H9 (cell line): ENCODE measurements at regions not wholly inside any gene's neighbourhood (a gene's known extent, or its start where the extent isn't known, plus 50 kb on each side); places are given as distances from the start of the nearest gene placed in this dataset.

Source experiments
- DNase-seq: peaks from one replicate; pipeline ENCODE4 v3.0.0-alpha.2; 2017
- H2AFZ ChIP-seq: one replicate; pipeline ENCODE4 v1.6.1; 2013; ENCODE audit warnings: mild to moderate bottlenecking, low read length, control low read depth, moderate library complexity
- H2AK5ac ChIP-seq: 2 replicates; pipeline ENCODE4 v1.6.1; 2013; ENCODE audit warnings: low read length, control low read depth, mixed read lengths; ENCODE audit not compliant: insufficient read length
- H2BK120ac ChIP-seq: one replicate; pipeline ENCODE4 v1.6.1; 2013; ENCODE audit warnings: low read depth, mild to moderate bottlenecking, low read length, control low read depth, inconsistent platforms; ENCODE audit not compliant: poor library complexity, severe bottlenecking
- H2BK12ac ChIP-seq: 2 replicates; pipeline ENCODE4 v1.6.1; 2013; ENCODE audit warnings: low read length, control low read depth, mixed read lengths, low read depth; ENCODE audit not compliant: insufficient read length
- H2BK15ac ChIP-seq: 2 replicates; pipeline ENCODE4 v1.6.1; 2013; ENCODE audit warnings: low read depth, low read length, control low read depth
- H2BK20ac ChIP-seq: one replicate; pipeline ENCODE4 v1.6.1; 2013; ENCODE audit warnings: low read depth, mild to moderate bottlenecking, low read length, control low read depth, inconsistent platforms; ENCODE audit not compliant: poor library complexity, severe bottlenecking
- H2BK5ac ChIP-seq: 2 replicates; pipeline ENCODE4 v1.6.1; 2013; ENCODE audit warnings: low read length, control low read depth, mixed read lengths; ENCODE audit not compliant: insufficient read length
- H3K14ac ChIP-seq: 2 replicates; pipeline ENCODE4 v1.6.1; 2013; ENCODE audit warnings: low read length, control low read depth; ENCODE audit not compliant: insufficient read depth
- H3K18ac ChIP-seq: 2 replicates; pipeline ENCODE4 v1.6.1; 2013; ENCODE audit warnings: low read depth, mild to moderate bottlenecking, mixed read lengths, low read length, control low read depth; ENCODE audit not compliant: insufficient read length
- H3K23ac ChIP-seq: 2 replicates; pipeline ENCODE4 v1.6.1; 2013; ENCODE audit warnings: low read length, control low read depth, mixed read lengths, low read depth; ENCODE audit not compliant: insufficient read length
- H3K23me2 ChIP-seq: 2 replicates; pipeline ENCODE4 v1.6.1; 2013; ENCODE audit warnings: low read depth, mild to moderate bottlenecking, mixed read lengths, low read length, control low read depth; ENCODE audit not compliant: insufficient read length, poor library complexity, severe bottlenecking
- H3K27ac ChIP-seq: 2 replicates; pipeline ENCODE4 v1.5.1; 2013; ENCODE audit warnings: low read length, control low read depth, mixed read lengths, low read depth; ENCODE audit not compliant: insufficient read length
- H3K27me3 ChIP-seq: 2 replicates; pipeline ENCODE4 v1.6.1; 2013; ENCODE audit warnings: low read length, control low read depth, inconsistent platforms; ENCODE audit not compliant: insufficient read depth
- H3K4ac ChIP-seq: 2 replicates; pipeline ENCODE4 v1.6.1; 2013; ENCODE audit warnings: low read depth, mild to moderate bottlenecking, control low read depth, inconsistent platforms, low read length, moderate library complexity
- H3K4me1 ChIP-seq: 2 replicates; pipeline ENCODE4 v1.6.1; 2013; ENCODE audit warnings: low read length, control low read depth, inconsistent platforms; ENCODE audit not compliant: insufficient read depth
- H3K4me2 ChIP-seq: 2 replicates; pipeline ENCODE4 v1.6.1; 2013; ENCODE audit warnings: low read length, control low read depth, mixed read lengths; ENCODE audit not compliant: insufficient read length, insufficient read depth
- H3K56ac ChIP-seq: 2 replicates; pipeline ENCODE4 v1.6.1; 2013; ENCODE audit warnings: low read depth, mild to moderate bottlenecking, mixed read lengths, low read length, control low read depth; ENCODE audit not compliant: insufficient read length
- H3K79me1 ChIP-seq: 2 replicates; pipeline ENCODE4 v1.6.1; 2013; ENCODE audit warnings: low read depth, mild to moderate bottlenecking, moderate library complexity, low read length, control low read depth, inconsistent platforms; ENCODE audit not compliant: insufficient read depth, poor library complexity, severe bottlenecking
- H3K79me2 ChIP-seq: 2 replicates; pipeline ENCODE4 v1.6.1; 2013; ENCODE audit warnings: low read length, control low read depth, inconsistent platforms; ENCODE audit not compliant: insufficient read depth
- H3K9ac ChIP-seq: 2 replicates; pipeline ENCODE4 v1.6.1; 2013; ENCODE audit warnings: low read length, control low read depth, mixed read lengths; ENCODE audit not compliant: insufficient read length; ENCODE audit errors: extremely low read depth
- H3K9me3 ChIP-seq: one replicate; pipeline ENCODE4 v1.6.1; 2013; ENCODE audit warnings: low read depth, low read length, inconsistent platforms; ENCODE audit not compliant: control insufficient read depth
- H3T11ph ChIP-seq: one replicate; pipeline ENCODE4 v1.6.1; 2013; ENCODE audit warnings: mild to moderate bottlenecking, low read length, control low read depth, inconsistent platforms
- H4K20me1 ChIP-seq: one replicate; pipeline ENCODE4 v1.6.1; 2013; ENCODE audit not compliant: control insufficient read depth, insufficient read length, insufficient read depth
- H4K5ac ChIP-seq: 2 replicates; pipeline ENCODE4 v1.6.1; 2013; ENCODE audit warnings: low read depth, mild to moderate bottlenecking, mixed read lengths, low read length, control low read depth; ENCODE audit not compliant: insufficient read length
- H4K8ac ChIP-seq: replicated peaks from 2 replicates; pipeline ENCODE4 v1.6.1; 2013; ENCODE audit warnings: low read length, control low read depth, mixed read lengths, low read depth; ENCODE audit not compliant: insufficient read length
- H4K91ac ChIP-seq: 2 replicates; pipeline ENCODE4 v1.6.1; 2013; ENCODE audit warnings: low read depth, mild to moderate bottlenecking, moderate library complexity, mixed read lengths, low read length, control low read depth; ENCODE audit not compliant: insufficient read length
- H3K27ac Mint-ChIP-seq, 3 experiments: 2 replicates in 2 of 3; 3 replicates in 1 of 3; pipeline ENCODE4 v1.8.0; 2020 to 2021; ENCODE audit warnings: mixed read lengths in 3 of 3, mild to moderate bottlenecking in 1 of 3, moderate library complexity in 1 of 3
- H3K27me3 Mint-ChIP-seq: 2 replicates; pipeline ENCODE4 v1.8.0; 2021; ENCODE audit warnings: low read depth, mild to moderate bottlenecking, moderate library complexity, mixed read lengths
- H3K36me3 Mint-ChIP-seq, 3 experiments: 2 replicates in 2 of 3; 3 replicates in 1 of 3; pipeline ENCODE4 v1.8.0; 2020 to 2021; ENCODE audit warnings: low read depth in 3 of 3, mixed read lengths in 3 of 3; ENCODE audit not compliant: insufficient read depth in 1 of 3
- H3K4me1 Mint-ChIP-seq, 2 experiments: 2 replicates each; pipeline ENCODE4 v1.8.0; 2020; ENCODE audit warnings: mixed read lengths in 2 of 2
- H3K4me3 Mint-ChIP-seq, 2 experiments: 2 replicates in 1 of 2; 3 replicates in 1 of 2; pipeline ENCODE4 v1.8.0; 2020 to 2021; ENCODE audit warnings: mild to moderate bottlenecking in 2 of 2, mixed read lengths in 2 of 2, moderate library complexity in 1 of 2
- H3K9me3 Mint-ChIP-seq, 2 experiments: 2 replicates in 1 of 2; 3 replicates in 1 of 2; pipeline ENCODE4 v1.8.0; 2020; ENCODE audit warnings: mild to moderate bottlenecking in 2 of 2, mixed read lengths in 2 of 2, moderate library complexity in 1 of 2
- WGBS: extraction: QIAGEN DNeasy Blood & Tissue Kit; methylation state at CpG from one replicate; pipeline ENCODE4 v1.1.7; 2013; ENCODE audit warnings: missing lambda C conversion rate, low lambda C conversion rate, mixed read lengths; ENCODE audit not compliant: insufficient read length; ENCODE audit errors: extremely low coverage; 5-methylcytosine and 5-hydroxymethylcytosine counted together
- TF ChIP-seq, protein P1 (sequence below): fragments of 200-600 bp; sonication (generic); conservative IDR thresholded peaks from 3 replicates; pipeline ENCODE4 v1.8.0; 2021; ENCODE audit warnings: antibody characterized with exemption, mild to moderate bottlenecking

DNA sequence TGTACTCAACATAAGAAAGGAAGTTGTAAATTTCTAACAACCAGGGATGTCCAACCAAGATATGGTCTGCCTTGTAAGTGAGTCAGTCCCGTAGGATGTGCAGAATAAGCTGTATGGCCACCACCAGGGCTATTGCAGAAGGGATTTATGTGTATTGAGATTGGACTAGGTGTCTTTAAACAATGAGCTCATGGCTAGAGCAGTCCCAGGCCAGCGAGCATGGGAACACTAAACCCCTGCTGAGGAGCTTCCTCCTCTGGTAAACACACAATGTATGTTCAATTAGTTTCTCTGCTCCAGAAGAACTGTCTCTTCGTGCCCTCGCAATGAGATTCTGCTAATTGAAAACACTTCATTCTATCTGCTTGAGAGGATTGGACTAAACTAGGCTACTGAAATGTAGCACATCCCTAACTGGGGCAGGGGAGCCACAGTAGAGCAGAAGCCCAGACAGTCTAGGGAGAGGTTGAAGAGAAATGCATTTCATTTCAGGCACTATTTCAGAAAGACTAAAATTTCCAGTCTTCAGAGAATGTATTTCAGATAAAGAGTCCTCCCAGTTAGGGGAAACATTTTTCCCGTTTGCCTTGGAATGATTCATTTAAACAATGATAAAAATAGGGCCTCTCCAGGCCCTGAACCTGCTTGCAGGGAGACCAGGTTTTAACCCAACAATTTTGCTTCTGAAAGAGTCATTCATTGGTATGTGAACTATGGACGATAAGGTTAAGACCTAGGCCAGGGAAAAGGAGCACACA, 154.7 kb downstream of the FAM114A2 start:
- H3K4me2 ChIP-seq = no peak overlapping the region
- H2BK120ac ChIP-seq = no peak overlapping the region
- H3K27ac ChIP-seq = no peak overlapping the region
- H3K79me2 ChIP-seq = no peaks in the 10 kb centered on the region
- WGBS = no CpG with 5 or more reads among the region's 6 CpGs
- H3K18ac ChIP-seq = no peak overlapping the region
- no peak overlapping the region for H4K91ac ChIP-seq
- H3K4me1 ChIP-seq = peaks cover 3% of the 10 kb centered on the region; the same call in 1 of the 2 replicates
- Mint-ChIP-seq H3K36me3 (no peaks in the 10 kb centered on the region; a peak in 1 of 7 replicates), H3K27ac (no peak overlapping the region), H3K4me1 (peaks cover 18 to 31% of the 10 kb centered on the region in 2 experiments), H3K4me3 (no peak overlapping the region), H3K9me3 (no peaks in the 10 kb centered on the region), H3K27me3 (peaks cover 2% of the 10 kb centered on the region)
- no peak overlapping the region for H3K56ac ChIP-seq
- H2AK5ac ChIP-seq = no peak overlapping the region
- no peaks in the 10 kb centered on the region for H3K79me1 ChIP-seq
- H4K20me1 ChIP-seq = no peaks in the 10 kb centered on the region
- DNase-seq = no peak
- no peak overlapping the region for H3K9ac ChIP-seq
- H2BK5ac ChIP-seq = no peak overlapping the region
- H3K27me3 ChIP-seq = no peaks in the 10 kb centered on the region
- H3K9me3 ChIP-seq = no peaks in the 10 kb centered on the region
- H4K8ac ChIP-seq = no peak overlapping the region
- H2BK15ac ChIP-seq = no peak overlapping the region
- no peak overlapping the region for H3K14ac ChIP-seq
- H2BK20ac ChIP-seq = no peak overlapping the region
- H2BK12ac ChIP-seq = no peak overlapping the region
- TF ChIP-seq, protein P1, sequence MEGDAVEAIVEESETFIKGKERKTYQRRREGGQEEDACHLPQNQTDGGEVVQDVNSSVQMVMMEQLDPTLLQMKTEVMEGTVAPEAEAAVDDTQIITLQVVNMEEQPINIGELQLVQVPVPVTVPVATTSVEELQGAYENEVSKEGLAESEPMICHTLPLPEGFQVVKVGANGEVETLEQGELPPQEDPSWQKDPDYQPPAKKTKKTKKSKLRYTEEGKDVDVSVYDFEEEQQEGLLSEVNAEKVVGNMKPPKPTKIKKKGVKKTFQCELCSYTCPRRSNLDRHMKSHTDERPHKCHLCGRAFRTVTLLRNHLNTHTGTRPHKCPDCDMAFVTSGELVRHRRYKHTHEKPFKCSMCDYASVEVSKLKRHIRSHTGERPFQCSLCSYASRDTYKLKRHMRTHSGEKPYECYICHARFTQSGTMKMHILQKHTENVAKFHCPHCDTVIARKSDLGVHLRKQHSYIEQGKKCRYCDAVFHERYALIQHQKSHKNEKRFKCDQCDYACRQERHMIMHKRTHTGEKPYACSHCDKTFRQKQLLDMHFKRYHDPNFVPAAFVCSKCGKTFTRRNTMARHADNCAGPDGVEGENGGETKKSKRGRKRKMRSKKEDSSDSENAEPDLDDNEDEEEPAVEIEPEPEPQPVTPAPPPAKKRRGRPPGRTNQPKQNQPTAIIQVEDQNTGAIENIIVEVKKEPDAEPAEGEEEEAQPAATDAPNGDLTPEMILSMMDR = no peak
- no peak overlapping the region for H3K23ac ChIP-seq
- H2AFZ ChIP-seq = no peak overlapping the region
- no peaks in the 10 kb centered on the region for H3K23me2 ChIP-seq
- H3T11ph ChIP-seq = no peak overlapping the region
- no peak overlapping the region for H4K5ac ChIP-seq
- no peak overlapping the region for H3K4ac ChIP-seq
